ENCODE measurements at regions not wholly inside any gene's neighbourhood (a gene's known extent, or its start where the extent isn't known, plus 50 kb on each side); places are given as distances from the start of the nearest gene placed in this dataset.
"Not testable (repeated sequence)": the region's sequence is repeated elsewhere in the genome, so short reads cannot be mapped to it uniquely, and the experiment has no call there.

- TF ChIP-seq CTCF (IDR thresholded peaks at IDR 0.05 in 8 of 11, conservative IDR thresholded peaks at IDR 0.05 in 3 of 11); POLR2AphosphoS5 (IDR thresholded peaks at IDR 0.05); POLR2A (IDR thresholded peaks at IDR 0.05): not testable (repeated sequence)
These were observed 280.9 kb upstream of the PLD5 start for GRCh38 chr1:242805360-242805759.

All from spleen (tissue), 7 donors.